Vagina (tissue), 2 donors: ENCODE measurements at regions not wholly inside any gene's neighbourhood (a gene's known extent, or its start where the extent isn't known, plus 50 kb on each side); places are given as distances from the start of the nearest gene placed in this dataset.
"Not testable (repeated sequence)": the region's sequence is repeated elsewhere in the genome, so short reads cannot be mapped to it uniquely, and the experiment has no call there.

Experiments used
- CTCF ChIP-seq, 3 experiments: fragments of 450-650 bp in 2 of 3; fragments of 200-600 bp in 1 of 3; sonication (generic) in 1 of 3; IDR thresholded peaks; one replicate each; pipeline ENCODE4 v1.5.1; 2017 to 2019; ENCODE audit warnings: antibody characterized with exemption in 3 of 3, mild to moderate bottlenecking in 2 of 3, moderate library complexity in 2 of 3
- POLR2A ChIP-seq, 2 donors: fragments of 450-650 bp; IDR thresholded peaks; one replicate each; pipeline ENCODE4 v1.6.1; 2017; ENCODE audit warnings: antibody characterized with exemption in 2 of 2, mild to moderate bottlenecking in 2 of 2, moderate library complexity in 2 of 2
- POLR2AphosphoS5 ChIP-seq, 2 donors: sonication (generic); formaldehyde crosslinking; IDR thresholded peaks; one replicate each; pipeline ENCODE4 v1.9.0; 2017; ENCODE audit warnings: antibody characterized with exemption in 2 of 2, mild to moderate bottlenecking in 2 of 2, low read depth in 1 of 2; ENCODE audit not compliant: insufficient read depth in 1 of 2

- TF ChIP-seq CTCF (IDR thresholded peaks at IDR 0.05); POLR2A (IDR thresholded peaks at IDR 0.05); POLR2AphosphoS5 (IDR thresholded peaks at IDR 0.05; ENCODE audit: insufficient read depth in 1 of 2, low read depth in 1 of 2): not testable (repeated sequence)
Measured at GRCh38 chr3:127411875-127412274, 124.0 kb upstream of the PRR20G start.
